ENCODE measurements at regions not wholly inside any gene's neighbourhood (a gene's known extent, or its start where the extent isn't known, plus 50 kb on each side); places are given as distances from the start of the nearest gene placed in this dataset.

- H3K9me3 ChIP-seq (ENCODE audit: low read length), result no peaks in the 10 kb centered on the region
- CTCF ChIA-PET, result no interaction called here
- peak overlapping the region; percentile 18 for H3K27ac ChIP-seq (ENCODE audit: low read length)
Observed at GRCh38 chr2:64781711-64782390, 128.1 kb upstream of the SERTAD2 start.

DNA sequence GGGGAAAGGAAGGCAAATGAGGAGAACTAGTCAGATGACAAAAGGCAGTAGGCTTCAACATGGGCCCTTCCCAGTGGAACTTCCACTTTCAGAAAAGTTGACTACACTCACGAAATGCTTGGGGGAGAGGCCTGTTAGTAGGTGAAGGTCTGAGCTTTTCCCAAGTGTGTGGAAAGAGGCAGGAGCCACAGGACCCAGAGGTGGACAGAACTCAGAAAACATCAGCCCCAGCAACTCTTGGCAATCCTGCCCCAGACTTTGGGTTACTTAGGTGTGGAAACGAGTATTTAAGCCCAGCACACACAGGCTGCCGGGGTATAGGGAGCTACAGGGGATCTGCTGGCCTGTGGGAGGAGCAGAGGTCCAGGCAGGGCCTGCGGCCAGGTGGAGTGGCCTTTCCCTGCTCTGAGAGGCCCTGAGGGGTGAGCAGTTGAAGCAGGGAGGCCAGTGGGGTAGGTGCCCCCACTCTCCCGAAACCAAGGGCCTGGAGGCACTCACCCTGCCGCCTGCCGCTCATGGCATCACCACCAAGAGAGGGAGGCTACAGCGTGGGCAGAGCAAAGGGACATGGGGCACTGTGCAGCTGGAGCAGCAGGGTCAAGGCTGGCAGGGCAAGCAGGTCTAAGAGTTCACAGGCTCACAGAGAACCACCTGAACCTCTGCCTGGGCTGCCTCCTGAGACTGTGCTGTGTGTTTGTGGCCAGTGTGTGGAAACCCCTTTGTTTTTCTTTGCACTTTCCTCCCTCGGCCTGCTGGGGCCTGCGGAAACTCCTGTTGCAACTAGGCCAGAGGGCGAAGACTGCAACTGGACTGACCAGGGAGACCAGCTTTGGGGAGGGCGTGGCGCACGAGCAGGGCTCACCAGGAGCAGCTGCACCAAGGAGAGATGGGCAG is 130.7 kb upstream of the SERTAD2 start:
- H3K27ac ChIP-seq (ENCODE audit: low read length), result peak overlapping the region; percentile 53

More at GRCh38 chr2:64781711-64782390, 128.1 kb upstream of the SERTAD2 start:
- H4K20me1 ChIP-seq (ENCODE audit: low read length), result no peaks in the 10 kb centered on the region
- intact Hi-C loops (cut with micrococcal nuclease), result no loop called here
- TF ChIP-seq CTCF (conservative IDR thresholded peaks at IDR 0.05; ENCODE audit: low read depth, low read length) (no peak), EZH2phosphoT487 (IDR thresholded peaks at IDR 0.05; ENCODE audit: borderline replicate concordance, low read length) (no peak), EZH2 (IDR thresholded peaks at IDR 0.05; ENCODE audit: low read length, unreplicated experiment) (no peak)
- no peak overlapping the region for H3K4me3 ChIP-seq (ENCODE audit: low read length)
- ATAC-seq, result peak; percentile 19
- peaks cover 4% of the 10 kb centered on the region for H3F3A ChIP-seq (ENCODE audit: low read length, unreplicated experiment)
- BruUV-seq (replicated peaks), result no TSS peak
- peak; percentile 49 for DNase-seq
- no peaks in the 10 kb centered on the region for H3K36me3 ChIP-seq (ENCODE audit: low read depth, low read length)
- H3K4me1 ChIP-seq (ENCODE audit: insufficient read depth, low read length), result peaks cover 62% of the 10 kb centered on the region
- POLR2A ChIA-PET (ENCODE audit: unreplicated experiment), result no interaction called here
- H3K4me2 ChIP-seq (ENCODE audit: low read length), result 0 out of 2 replicates have a peak overlapping the region, but pooled peaks have one; percentile 2
- no peaks in the 10 kb centered on the region for H3K79me2 ChIP-seq (ENCODE audit: low read length)
- H3K27me3 ChIP-seq (ENCODE audit: low read length), result no peaks in the 10 kb centered on the region
- H2AFZ ChIP-seq (ENCODE audit: low read length), result no peak overlapping the region
- H3K9ac ChIP-seq (ENCODE audit: low read length), result no peak overlapping the region
- H3K9me2 ChIP-seq (replicated peaks; ENCODE audit: low read length), result no peaks in the 10 kb centered on the region

More for the DNA sequence above, 130.7 kb upstream of the SERTAD2 start:
- peak; percentile 41 for ATAC-seq
- ChIA-PET POLR2A (ENCODE audit: unreplicated experiment) (interaction anchor here (0.6 kb wide), 1 partner anchor 828 kb away, joined by 3 read pairs; no protein-coding TSS in a partner anchor), CTCF (no interaction called here)
- no peak for TF ChIP-seq CTCF (conservative IDR thresholded peaks at IDR 0.05; ENCODE audit: low read depth, low read length)
- no peak for TF ChIP-seq EZH2 (IDR thresholded peaks at IDR 0.05; ENCODE audit: low read length, unreplicated experiment)
- TF ChIP-seq EZH2phosphoT487 (IDR thresholded peaks at IDR 0.05; ENCODE audit: borderline replicate concordance, low read length), result no peak
- H3K9ac ChIP-seq (ENCODE audit: low read length), result peak overlapping the region; percentile 24; the same call in 1 of the 2 replicates
- H3K4me2 ChIP-seq (ENCODE audit: low read length), result peak overlapping the region; percentile 58
- H3K79me2 ChIP-seq (ENCODE audit: low read length), result no peaks in the 10 kb centered on the region
- peak overlapping the region; percentile 28; the same call in 1 of the 2 replicates for H3K4me3 ChIP-seq (ENCODE audit: low read length)
- DNase-seq, result peak; percentile 79
- no peaks in the 10 kb centered on the region for H3K36me3 ChIP-seq (ENCODE audit: low read depth, low read length)
- peaks cover 54% of the 10 kb centered on the region for H3K4me1 ChIP-seq (ENCODE audit: insufficient read depth, low read length)
- H3K27me3 ChIP-seq (ENCODE audit: low read length), result no peaks in the 10 kb centered on the region
- H3K9me2 ChIP-seq (replicated peaks; ENCODE audit: low read length), result no peaks in the 10 kb centered on the region
- H3K9me3 ChIP-seq (ENCODE audit: low read length), result no peaks in the 10 kb centered on the region
- H2AFZ ChIP-seq (ENCODE audit: low read length), result peak overlapping the region; percentile 33
- intact Hi-C loops (cut with micrococcal nuclease), result no loop called here
- no TSS peak for BruUV-seq (replicated peaks)
- peaks cover 4% of the 10 kb centered on the region for H3F3A ChIP-seq (ENCODE audit: low read length, unreplicated experiment)
- H4K20me1 ChIP-seq (ENCODE audit: low read length), result no peaks in the 10 kb centered on the region

Measured in PC-3 (cell line).